OCI-LY7 (cell line): ENCODE measurements at regions not wholly inside any gene's neighbourhood (a gene's known extent, or its start where the extent isn't known, plus 50 kb on each side); places are given as distances from the start of the nearest gene placed in this dataset.

Experiments used
- EZH2phosphoT487 ChIP-seq: fragments of 200-600 bp; sonication (generic); IDR thresholded peaks from 2 replicates; pipeline ENCODE4 v1.6.1; 2018; ENCODE audit warnings: low read depth, borderline replicate concordance, mild to moderate bottlenecking, mixed run types, antibody characterized with exemption, low read length, moderate library complexity, mixed read lengths
- TF ChIP-seq, protein P1 (sequence below): fragments of 200-600 bp; sonication (generic); conservative IDR thresholded peaks from 2 replicates; pipeline ENCODE4 v1.5.1; 2014; ENCODE audit warnings: mild to moderate bottlenecking, antibody characterized with exemption, low read length, moderate library complexity, mixed read lengths

DNA sequence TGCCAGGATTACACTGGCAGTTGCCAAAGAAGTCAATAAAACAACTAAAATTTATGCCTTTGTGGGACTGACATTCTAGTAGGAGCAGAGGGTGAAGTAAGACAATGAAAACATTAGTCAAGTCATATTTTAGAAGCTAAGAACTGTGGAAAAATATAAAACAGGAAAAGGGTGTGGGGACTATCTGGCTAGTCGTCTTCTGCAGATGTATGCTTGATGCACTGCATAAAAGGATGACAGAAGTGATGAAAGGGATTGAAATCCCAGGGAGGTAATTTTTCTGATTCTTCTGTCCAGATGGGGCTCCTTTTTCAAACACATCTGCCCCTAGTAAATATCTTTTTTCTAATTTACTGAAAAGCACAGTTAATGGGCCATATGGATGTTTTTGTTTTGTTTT lies 706.3 kb downstream of the ADGRL2 start:
- TF ChIP-seq, protein P1, sequence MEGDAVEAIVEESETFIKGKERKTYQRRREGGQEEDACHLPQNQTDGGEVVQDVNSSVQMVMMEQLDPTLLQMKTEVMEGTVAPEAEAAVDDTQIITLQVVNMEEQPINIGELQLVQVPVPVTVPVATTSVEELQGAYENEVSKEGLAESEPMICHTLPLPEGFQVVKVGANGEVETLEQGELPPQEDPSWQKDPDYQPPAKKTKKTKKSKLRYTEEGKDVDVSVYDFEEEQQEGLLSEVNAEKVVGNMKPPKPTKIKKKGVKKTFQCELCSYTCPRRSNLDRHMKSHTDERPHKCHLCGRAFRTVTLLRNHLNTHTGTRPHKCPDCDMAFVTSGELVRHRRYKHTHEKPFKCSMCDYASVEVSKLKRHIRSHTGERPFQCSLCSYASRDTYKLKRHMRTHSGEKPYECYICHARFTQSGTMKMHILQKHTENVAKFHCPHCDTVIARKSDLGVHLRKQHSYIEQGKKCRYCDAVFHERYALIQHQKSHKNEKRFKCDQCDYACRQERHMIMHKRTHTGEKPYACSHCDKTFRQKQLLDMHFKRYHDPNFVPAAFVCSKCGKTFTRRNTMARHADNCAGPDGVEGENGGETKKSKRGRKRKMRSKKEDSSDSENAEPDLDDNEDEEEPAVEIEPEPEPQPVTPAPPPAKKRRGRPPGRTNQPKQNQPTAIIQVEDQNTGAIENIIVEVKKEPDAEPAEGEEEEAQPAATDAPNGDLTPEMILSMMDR: no peak
- TF ChIP-seq EZH2phosphoT487: no peak
